GM19455 (cell line): ENCODE measurements at regions not wholly inside any gene's neighbourhood (a gene's known extent, or its start where the extent isn't known, plus 50 kb on each side); places are given as distances from the start of the nearest gene placed in this dataset.
"Not testable (repeated sequence)": the region's sequence is repeated elsewhere in the genome, so short reads cannot be mapped to it uniquely, and the experiment has no call there.

Experiments used
- ATAC-seq: cut with Tn5 transposase; IDR thresholded peaks from one replicate; pipeline ENCODE4 v1.9.1; 2021; ENCODE audit not compliant: unreplicated experiment

GRCh38 chr6:55052846-55053245 lies 121.5 kb upstream of the HCRTR2 start:
- ATAC-seq = no peak

- no peak for ATAC-seq
Observed at GRCh38 chr6:55058682-55059081, 115.6 kb upstream of the HCRTR2 start.

- no peak for ATAC-seq
Observed at GRCh38 chr6:55064711-55065420, 109.4 kb upstream of the HCRTR2 start.

GRCh38 chr6:55069132-55069781 lies 105.1 kb upstream of the HCRTR2 start:
- no peak for ATAC-seq

GRCh38 chr6:55082021-55082420 lies 92.3 kb upstream of the HCRTR2 start:
- ATAC-seq = no peak

- not testable (repeated sequence) for ATAC-seq
Observed at GRCh38 chr6:55088011-55088410, 86.3 kb upstream of the HCRTR2 start.

GRCh38 chr6:55088902-55089301 lies 85.4 kb upstream of the HCRTR2 start:
- ATAC-seq = no peak

GRCh38 chr6:55089325-55089724 lies 85.0 kb upstream of the HCRTR2 start:
- no peak for ATAC-seq

- no peak for ATAC-seq
Observed at GRCh38 chr6:55100686-55101085, 73.6 kb upstream of the HCRTR2 start.

GRCh38 chr6:55101157-55101556 lies 73.2 kb upstream of the HCRTR2 start:
- no peak for ATAC-seq

GRCh38 chr6:55108134-55109130 lies 65.9 kb upstream of the HCRTR2 start:
- no peak for ATAC-seq

- no peak for ATAC-seq
Observed at GRCh38 chr6:55117267-55117666, 57.0 kb upstream of the HCRTR2 start.

GRCh38 chr6:55124241-55124640 lies 50.1 kb upstream of the HCRTR2 start:
- ATAC-seq = not testable (repeated sequence)
